ENCODE measurements at regions not wholly inside any gene's neighbourhood (a gene's known extent, or its start where the extent isn't known, plus 50 kb on each side); places are given as distances from the start of the nearest gene placed in this dataset.

GRCh38 chr15:95016511-95017229 lies 785.3 kb downstream of the MCTP2 start (continued):
- TF ChIP-seq, protein P1, sequence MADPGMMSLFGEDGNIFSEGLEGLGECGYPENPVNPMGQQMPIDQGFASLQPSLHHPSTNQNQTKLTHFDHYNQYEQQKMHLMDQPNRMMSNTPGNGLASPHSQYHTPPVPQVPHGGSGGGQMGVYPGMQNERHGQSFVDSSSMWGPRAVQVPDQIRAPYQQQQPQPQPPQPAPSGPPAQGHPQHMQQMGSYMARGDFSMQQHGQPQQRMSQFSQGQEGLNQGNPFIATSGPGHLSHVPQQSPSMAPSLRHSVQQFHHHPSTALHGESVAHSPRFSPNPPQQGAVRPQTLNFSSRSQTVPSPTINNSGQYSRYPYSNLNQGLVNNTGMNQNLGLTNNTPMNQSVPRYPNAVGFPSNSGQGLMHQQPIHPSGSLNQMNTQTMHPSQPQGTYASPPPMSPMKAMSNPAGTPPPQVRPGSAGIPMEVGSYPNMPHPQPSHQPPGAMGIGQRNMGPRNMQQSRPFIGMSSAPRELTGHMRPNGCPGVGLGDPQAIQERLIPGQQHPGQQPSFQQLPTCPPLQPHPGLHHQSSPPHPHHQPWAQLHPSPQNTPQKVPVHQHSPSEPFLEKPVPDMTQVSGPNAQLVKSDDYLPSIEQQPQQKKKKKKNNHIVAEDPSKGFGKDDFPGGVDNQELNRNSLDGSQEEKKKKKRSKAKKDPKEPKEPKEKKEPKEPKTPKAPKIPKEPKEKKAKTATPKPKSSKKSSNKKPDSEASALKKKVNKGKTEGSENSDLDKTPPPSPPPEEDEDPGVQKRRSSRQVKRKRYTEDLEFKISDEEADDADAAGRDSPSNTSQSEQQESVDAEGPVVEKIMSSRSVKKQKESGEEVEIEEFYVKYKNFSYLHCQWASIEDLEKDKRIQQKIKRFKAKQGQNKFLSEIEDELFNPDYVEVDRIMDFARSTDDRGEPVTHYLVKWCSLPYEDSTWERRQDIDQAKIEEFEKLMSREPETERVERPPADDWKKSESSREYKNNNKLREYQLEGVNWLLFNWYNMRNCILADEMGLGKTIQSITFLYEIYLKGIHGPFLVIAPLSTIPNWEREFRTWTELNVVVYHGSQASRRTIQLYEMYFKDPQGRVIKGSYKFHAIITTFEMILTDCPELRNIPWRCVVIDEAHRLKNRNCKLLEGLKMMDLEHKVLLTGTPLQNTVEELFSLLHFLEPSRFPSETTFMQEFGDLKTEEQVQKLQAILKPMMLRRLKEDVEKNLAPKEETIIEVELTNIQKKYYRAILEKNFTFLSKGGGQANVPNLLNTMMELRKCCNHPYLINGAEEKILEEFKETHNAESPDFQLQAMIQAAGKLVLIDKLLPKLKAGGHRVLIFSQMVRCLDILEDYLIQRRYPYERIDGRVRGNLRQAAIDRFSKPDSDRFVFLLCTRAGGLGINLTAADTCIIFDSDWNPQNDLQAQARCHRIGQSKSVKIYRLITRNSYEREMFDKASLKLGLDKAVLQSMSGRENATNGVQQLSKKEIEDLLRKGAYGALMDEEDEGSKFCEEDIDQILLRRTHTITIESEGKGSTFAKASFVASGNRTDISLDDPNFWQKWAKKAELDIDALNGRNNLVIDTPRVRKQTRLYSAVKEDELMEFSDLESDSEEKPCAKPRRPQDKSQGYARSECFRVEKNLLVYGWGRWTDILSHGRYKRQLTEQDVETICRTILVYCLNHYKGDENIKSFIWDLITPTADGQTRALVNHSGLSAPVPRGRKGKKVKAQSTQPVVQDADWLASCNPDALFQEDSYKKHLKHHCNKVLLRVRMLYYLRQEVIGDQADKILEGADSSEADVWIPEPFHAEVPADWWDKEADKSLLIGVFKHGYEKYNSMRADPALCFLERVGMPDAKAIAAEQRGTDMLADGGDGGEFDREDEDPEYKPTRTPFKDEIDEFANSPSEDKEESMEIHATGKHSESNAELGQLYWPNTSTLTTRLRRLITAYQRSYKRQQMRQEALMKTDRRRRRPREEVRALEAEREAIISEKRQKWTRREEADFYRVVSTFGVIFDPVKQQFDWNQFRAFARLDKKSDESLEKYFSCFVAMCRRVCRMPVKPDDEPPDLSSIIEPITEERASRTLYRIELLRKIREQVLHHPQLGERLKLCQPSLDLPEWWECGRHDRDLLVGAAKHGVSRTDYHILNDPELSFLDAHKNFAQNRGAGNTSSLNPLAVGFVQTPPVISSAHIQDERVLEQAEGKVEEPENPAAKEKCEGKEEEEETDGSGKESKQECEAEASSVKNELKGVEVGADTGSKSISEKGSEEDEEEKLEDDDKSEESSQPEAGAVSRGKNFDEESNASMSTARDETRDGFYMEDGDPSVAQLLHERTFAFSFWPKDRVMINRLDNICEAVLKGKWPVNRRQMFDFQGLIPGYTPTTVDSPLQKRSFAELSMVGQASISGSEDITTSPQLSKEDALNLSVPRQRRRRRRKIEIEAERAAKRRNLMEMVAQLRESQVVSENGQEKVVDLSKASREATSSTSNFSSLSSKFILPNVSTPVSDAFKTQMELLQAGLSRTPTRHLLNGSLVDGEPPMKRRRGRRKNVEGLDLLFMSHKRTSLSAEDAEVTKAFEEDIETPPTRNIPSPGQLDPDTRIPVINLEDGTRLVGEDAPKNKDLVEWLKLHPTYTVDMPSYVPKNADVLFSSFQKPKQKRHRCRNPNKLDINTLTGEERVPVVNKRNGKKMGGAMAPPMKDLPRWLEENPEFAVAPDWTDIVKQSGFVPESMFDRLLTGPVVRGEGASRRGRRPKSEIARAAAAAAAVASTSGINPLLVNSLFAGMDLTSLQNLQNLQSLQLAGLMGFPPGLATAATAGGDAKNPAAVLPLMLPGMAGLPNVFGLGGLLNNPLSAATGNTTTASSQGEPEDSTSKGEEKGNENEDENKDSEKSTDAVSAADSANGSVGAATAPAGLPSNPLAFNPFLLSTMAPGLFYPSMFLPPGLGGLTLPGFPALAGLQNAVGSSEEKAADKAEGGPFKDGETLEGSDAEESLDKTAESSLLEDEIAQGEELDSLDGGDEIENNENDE (IDR thresholded peaks at IDR 0.05; ENCODE audit: insufficient replicate concordance, low read length): no peak
- no peak for TF ChIP-seq BCL11A (IDR thresholded peaks at IDR 0.05; ENCODE audit: low read depth in 2 of 2, low read length in 2 of 2)
- no peak for TF ChIP-seq RAD21 (IDR thresholded peaks at IDR 0.05 in 1 of 2, conservative IDR thresholded peaks at IDR 0.05 in 1 of 2; ENCODE audit: low read depth in 2 of 2, low read length in 2 of 2)

All from H1 (cell line).